NCI-H2081 (cell line): ENCODE measurements at regions not wholly inside any gene's neighbourhood (a gene's known extent, or its start where the extent isn't known, plus 50 kb on each side); places are given as distances from the start of the nearest gene placed in this dataset.
"Not testable (repeated sequence)": the region's sequence is repeated elsewhere in the genome, so short reads cannot be mapped to it uniquely, and the experiment has no call there.

Experiments used
- DNase-seq, 2 experiments: peaks; one replicate each; lab custom pipeline; 2025; lab: John Stamatoyannopoulos, UW

- not testable (repeated sequence) for DNase-seq
Measured at GRCh38 chrX:80508083-80508482, 87.8 kb downstream of the TENT5D start.

- no peak for DNase-seq
Measured at GRCh38 chrX:80511969-80512760, 91.9 kb downstream of the TENT5D start.

- DNase-seq, result no peak
Measured at GRCh38 chrX:80512924-80513323, 92.7 kb downstream of the TENT5D start.

- no peak for DNase-seq
Measured at GRCh38 chrX:80513625-80514024, 93.4 kb downstream of the TENT5D start.

GRCh38 chrX:80537096-80537495 is 116.8 kb downstream of the TENT5D start:
- DNase-seq, result no peak

GRCh38 chrX:80550722-80551121 is 130.5 kb downstream of the TENT5D start:
- DNase-seq, result no peak

- no peak for DNase-seq
Measured at GRCh38 chrX:80556148-80556547, 135.9 kb downstream of the TENT5D start.

GRCh38 chrX:80572636-80573035 is 152.4 kb downstream of the TENT5D start:
- DNase-seq, result no peak

- no peak for DNase-seq
Measured at GRCh38 chrX:80573275-80573674, 153.0 kb downstream of the TENT5D start.

- DNase-seq, result not testable (repeated sequence)
Measured at GRCh38 chrX:80574486-80575086, 154.3 kb downstream of the TENT5D start.

GRCh38 chrX:80576267-80576666 is 156.0 kb downstream of the TENT5D start:
- no peak for DNase-seq

- DNase-seq, result no peak
Measured at GRCh38 chrX:80576806-80577533, 156.7 kb downstream of the TENT5D start.

- peak in 1 of 2 experiments; percentile 1 for DNase-seq
Measured at GRCh38 chrX:80578517-80579105, 158.4 kb downstream of the TENT5D start.

- DNase-seq, result not testable (repeated sequence)
Measured at GRCh38 chrX:80590992-80591391, 170.7 kb downstream of the TENT5D start.

- no peak for DNase-seq
Measured at GRCh38 chrX:80602036-80602860, 182.0 kb downstream of the TENT5D start.
